KMS-11 (cell line): ENCODE measurements at regions not wholly inside any gene's neighbourhood (a gene's known extent, or its start where the extent isn't known, plus 50 kb on each side); places are given as distances from the start of the nearest gene placed in this dataset.

Experiments
- H2AFZ ChIP-seq: fragments of 200-600 bp; sonication (generic); 2 replicates; pipeline ENCODE4 v1.6.1; 2016; ENCODE audit warnings: antibody characterized with exemption, mixed run types, low read depth
- H3K27ac ChIP-seq: fragments of 200-600 bp; sonication (generic); 2 replicates; pipeline ENCODE4 v1.6.1; 2016; ENCODE audit warnings: mild to moderate bottlenecking, mixed run types
- H3K27me3 ChIP-seq: fragments of 200-600 bp; sonication (generic); 2 replicates; pipeline ENCODE4 v1.6.1; 2017; ENCODE audit warnings: mild to moderate bottlenecking, low read depth, mixed run types, moderate library complexity; ENCODE audit not compliant: insufficient read depth
- H3K36me3 ChIP-seq: fragments of 200-600 bp; sonication (generic); 2 replicates; pipeline ENCODE4 v1.6.1; 2017; ENCODE audit warnings: mild to moderate bottlenecking, mixed run types; ENCODE audit not compliant: insufficient read depth
- H3K4me1 ChIP-seq: fragments of 200-600 bp; sonication (generic); 2 replicates; pipeline ENCODE4 v1.6.1; 2016; ENCODE audit warnings: mild to moderate bottlenecking, low read depth, mixed run types; ENCODE audit not compliant: poor library complexity, severe bottlenecking
- H3K4me2 ChIP-seq: fragments of 200-600 bp; sonication (generic); 2 replicates; pipeline ENCODE4 v1.7.0; 2016; ENCODE audit warnings: mild to moderate bottlenecking, mixed run types
- H3K4me3 ChIP-seq: fragments of 200-600 bp; sonication (generic); IDR thresholded peaks from 2 replicates; pipeline ENCODE4 v1.6.1; 2017; ENCODE audit warnings: low read depth, low read length, mixed read lengths; ENCODE audit not compliant: insufficient read depth
- H3K79me2 ChIP-seq: fragments of 200-600 bp; sonication (generic); 2 replicates; pipeline ENCODE4 v1.6.1; 2016; ENCODE audit warnings: low read depth, mixed run types; ENCODE audit not compliant: insufficient read depth
- H3K9ac ChIP-seq: fragments of 200-600 bp; sonication (generic); 2 replicates; pipeline ENCODE4 v1.6.1; 2016; ENCODE audit warnings: mild to moderate bottlenecking, mixed run types
- H4K20me1 ChIP-seq: fragments of 200-600 bp; sonication (generic); 2 replicates; pipeline ENCODE4 v1.6.1; 2016; ENCODE audit warnings: mild to moderate bottlenecking, mixed run types; ENCODE audit not compliant: insufficient read depth
- CTCF ChIP-seq: fragments of 200-600 bp; sonication (generic); conservative IDR thresholded peaks from 2 replicates; pipeline ENCODE4 v1.6.1; 2017; ENCODE audit warnings: low read depth, mild to moderate bottlenecking, antibody characterized with exemption, low read length, moderate library complexity, mixed read lengths

GRCh38 chr14:27072589-27072988, 474.8 kb upstream of the NOVA1 start:
- Histone ChIP-seq H3K4me3 (no peak overlapping the region), H3K4me2 (no peak overlapping the region), H2AFZ (no peak overlapping the region), H3K9ac (no peak overlapping the region), H3K27ac (no peak overlapping the region), H3K4me1 (no peaks in the 10 kb centered on the region), H4K20me1 (no peaks in the 10 kb centered on the region), H3K36me3 (no peaks in the 10 kb centered on the region), H3K79me2 (no peaks in the 10 kb centered on the region), H3K27me3 (no peaks in the 10 kb centered on the region)
- no peak for TF ChIP-seq CTCF

GRCh38 chr14:27075503-27075902, 477.7 kb upstream of the NOVA1 start:
- no peak overlapping the region for H3K9ac ChIP-seq
- H3K4me1 ChIP-seq: no peaks in the 10 kb centered on the region
- no peaks in the 10 kb centered on the region for H4K20me1 ChIP-seq
- H3K27me3 ChIP-seq: no peaks in the 10 kb centered on the region
- no peaks in the 10 kb centered on the region for H3K36me3 ChIP-seq
- no peaks in the 10 kb centered on the region for H3K79me2 ChIP-seq
- no peak for TF ChIP-seq CTCF
- no peak overlapping the region for H3K27ac ChIP-seq
- H3K4me2 ChIP-seq: no peak overlapping the region
- no peak overlapping the region for H3K4me3 ChIP-seq
- no peak overlapping the region for H2AFZ ChIP-seq

- Histone ChIP-seq H4K20me1 (no peaks in the 10 kb centered on the region), H3K4me3 (no peak overlapping the region), H3K9ac (no peak overlapping the region), H3K27me3 (no peaks in the 10 kb centered on the region), H3K27ac (no peak overlapping the region), H3K4me1 (no peaks in the 10 kb centered on the region), H2AFZ (no peak overlapping the region), H3K36me3 (no peaks in the 10 kb centered on the region), H3K4me2 (no peak overlapping the region), H3K79me2 (no peaks in the 10 kb centered on the region)
- TF ChIP-seq CTCF: no peak
These were observed 479.4 kb upstream of the NOVA1 start for GRCh38 chr14:27077214-27077613.

GRCh38 chr14:27077710-27078109, 479.9 kb upstream of the NOVA1 start:
- Histone ChIP-seq H2AFZ (no peak overlapping the region), H3K9ac (no peak overlapping the region), H3K4me2 (no peak overlapping the region), H3K4me1 (no peaks in the 10 kb centered on the region), H4K20me1 (no peaks in the 10 kb centered on the region), H3K36me3 (no peaks in the 10 kb centered on the region), H3K79me2 (no peaks in the 10 kb centered on the region), H3K27ac (no peak overlapping the region), H3K27me3 (no peaks in the 10 kb centered on the region), H3K4me3 (no peak overlapping the region)
- TF ChIP-seq CTCF: no peak

GRCh38 chr14:27078191-27078590, 480.4 kb upstream of the NOVA1 start:
- Histone ChIP-seq H2AFZ (no peak overlapping the region), H3K4me2 (no peak overlapping the region), H3K9ac (no peak overlapping the region), H3K79me2 (no peaks in the 10 kb centered on the region), H3K4me1 (no peaks in the 10 kb centered on the region), H3K36me3 (no peaks in the 10 kb centered on the region), H4K20me1 (no peaks in the 10 kb centered on the region), H3K27ac (no peak overlapping the region), H3K27me3 (no peaks in the 10 kb centered on the region), H3K4me3 (no peak overlapping the region)
- TF ChIP-seq CTCF: no peak
